ENCODE measurements at regions not wholly inside any gene's neighbourhood (a gene's known extent, or its start where the extent isn't known, plus 50 kb on each side); places are given as distances from the start of the nearest gene placed in this dataset.

GRCh38 chr10:36681751-36682632, 443.4 kb upstream of the ANKRD30A start:
- DNase-seq: no peak

- no peak for DNase-seq
These were observed 445.8 kb upstream of the ANKRD30A start for GRCh38 chr10:36679554-36679953.

GRCh38 chr10:36677431-36677768, 448.0 kb upstream of the ANKRD30A start:
- DNase-seq: no peak

GRCh38 chr10:36676756-36677430, 448.5 kb upstream of the ANKRD30A start:
- DNase-seq: no peak

- no peak for DNase-seq
These were observed 449.1 kb upstream of the ANKRD30A start for GRCh38 chr10:36676321-36676720.

GRCh38 chr10:36675458-36675880, 449.9 kb upstream of the ANKRD30A start:
- no peak for DNase-seq

GRCh38 chr10:36671607-36672006, 453.8 kb upstream of the ANKRD30A start:
- no peak for DNase-seq

GRCh38 chr10:36670621-36671402, 454.6 kb upstream of the ANKRD30A start:
- DNase-seq: no peak

- DNase-seq: no peak
These were observed 455.6 kb upstream of the ANKRD30A start for GRCh38 chr10:36669615-36670352.

- DNase-seq: no peak
These were observed 458.9 kb upstream of the ANKRD30A start for GRCh38 chr10:36666451-36666850.

GRCh38 chr10:36662571-36662970, 462.8 kb upstream of the ANKRD30A start:
- no peak for DNase-seq

GRCh38 chr10:36650274-36650673, 475.1 kb upstream of the ANKRD30A start:
- no peak for DNase-seq

- DNase-seq: no peak
These were observed 477.9 kb upstream of the ANKRD30A start for GRCh38 chr10:36647540-36647939.

GRCh38 chr10:36640626-36641025, 484.8 kb upstream of the ANKRD30A start:
- DNase-seq: no peak

- no peak for DNase-seq
These were observed 486.8 kb upstream of the ANKRD30A start for GRCh38 chr10:36638462-36639155.

- DNase-seq: no peak
These were observed 488.5 kb upstream of the ANKRD30A start for GRCh38 chr10:36636879-36637278.

GRCh38 chr10:36636285-36636839, 489.0 kb upstream of the ANKRD30A start:
- DNase-seq: no peak

- no peak for DNase-seq
These were observed 490.5 kb upstream of the ANKRD30A start for GRCh38 chr10:36634916-36635315.

- DNase-seq: no peak
These were observed 495.1 kb upstream of the ANKRD30A start for GRCh38 chr10:36630267-36630666.

- no peak for DNase-seq
These were observed 495.9 kb upstream of the ANKRD30A start for GRCh38 chr10:36629476-36629875.

GRCh38 chr10:36624551-36625100, 500.8 kb upstream of the ANKRD30A start:
- no peak for DNase-seq

- DNase-seq: no peak
These were observed 504.1 kb upstream of the ANKRD30A start for GRCh38 chr10:36621346-36621745.
